Osteoblast (primary cell): ENCODE measurements at regions not wholly inside any gene's neighbourhood (a gene's known extent, or its start where the extent isn't known, plus 50 kb on each side); places are given as distances from the start of the nearest gene placed in this dataset.
A peak's percentile ranks its signal among the peaks of the same experiment; 100 is the strongest.

Experiments used
- DNase-seq: peaks from one replicate; pipeline ENCODE4 v3.0.0; 2011; ENCODE audit warnings: low spot score, mixed read lengths; ENCODE audit not compliant: insufficient read length; ENCODE audit errors: missing footprints
- H2AFZ ChIP-seq: 2 replicates; pipeline ENCODE4 v1.6.0; 2011; ENCODE audit warnings: mild to moderate bottlenecking, low read length
- H3K27ac ChIP-seq: 2 replicates; pipeline ENCODE4 v1.5.1; 2011; ENCODE audit warnings: mild to moderate bottlenecking, low read depth, low read length, moderate library complexity
- H3K27me3 ChIP-seq: 2 replicates; pipeline ENCODE4 v1.6.0; 2012; ENCODE audit warnings: mild to moderate bottlenecking, control low read depth, inconsistent platforms, low read length, moderate library complexity; ENCODE audit not compliant: insufficient read depth
- H3K36me3 ChIP-seq: 2 replicates; pipeline ENCODE4 v1.5.1; 2011; ENCODE audit warnings: mild to moderate bottlenecking, low read length, control low read depth, moderate library complexity; ENCODE audit not compliant: insufficient read depth
- H3K4me1 ChIP-seq: 2 replicates; pipeline ENCODE4 v1.5.1; 2011; ENCODE audit warnings: mild to moderate bottlenecking, low read length, control low read depth, moderate library complexity; ENCODE audit not compliant: insufficient read depth
- H3K4me2 ChIP-seq: 2 replicates; pipeline ENCODE4 v1.6.0; 2011; ENCODE audit warnings: mild to moderate bottlenecking, low read length; ENCODE audit not compliant: insufficient read depth
- H3K4me3 ChIP-seq: fragments of 200-600 bp; sonication (generic); 3 replicates; pipeline ENCODE4 v1.5.1; 2012; ENCODE audit warnings: mild to moderate bottlenecking, low read length, inconsistent platforms; ENCODE audit not compliant: insufficient read depth
- H3K79me2 ChIP-seq: 2 replicates; pipeline ENCODE4 v1.6.0; 2012; ENCODE audit warnings: mild to moderate bottlenecking, low read length, control low read depth, inconsistent platforms; ENCODE audit not compliant: insufficient read depth
- H3K9me3 ChIP-seq: 2 replicates; pipeline ENCODE4 v1.5.1; 2011; ENCODE audit warnings: low read depth, low read length, control low read depth
- H4K20me1 ChIP-seq: 2 replicates; pipeline ENCODE4 v1.6.0; 2012; ENCODE audit warnings: mild to moderate bottlenecking, low read length, control low read depth; ENCODE audit not compliant: insufficient read depth
- TF ChIP-seq, protein P1 (sequence below): IDR thresholded peaks from 2 replicates; pipeline ENCODE4 v1.5.1; 2011; ENCODE audit warnings: mild to moderate bottlenecking, low read depth, low read length, moderate library complexity; ENCODE audit errors: extremely low read depth

DNA sequence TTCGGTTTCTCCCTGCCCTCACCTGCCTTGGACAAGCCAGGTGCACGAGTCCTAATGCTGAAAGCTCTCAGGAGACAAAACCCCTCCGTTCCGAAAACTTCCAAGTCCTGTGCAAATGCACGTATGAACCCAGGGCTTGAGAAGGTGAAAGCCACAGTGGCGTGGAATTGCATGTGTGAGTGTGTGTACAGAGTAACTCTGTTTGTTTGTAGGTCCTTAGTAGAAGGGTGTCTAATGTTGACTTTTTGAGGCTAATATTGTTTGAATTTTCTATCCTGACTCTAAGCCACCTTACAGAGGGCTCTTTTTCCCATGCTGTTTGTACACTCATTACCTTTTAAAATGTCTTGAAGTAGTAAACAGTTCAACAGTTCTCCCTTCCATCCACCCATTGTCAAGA, 129.1 kb downstream of the FOXA2 start:
- DNase-seq: no peak
- no peaks in the 10 kb centered on the region for H3K9me3 ChIP-seq
- no peak overlapping the region for H3K27ac ChIP-seq
- no peaks in the 10 kb centered on the region for H3K4me1 ChIP-seq
- TF ChIP-seq, protein P1, sequence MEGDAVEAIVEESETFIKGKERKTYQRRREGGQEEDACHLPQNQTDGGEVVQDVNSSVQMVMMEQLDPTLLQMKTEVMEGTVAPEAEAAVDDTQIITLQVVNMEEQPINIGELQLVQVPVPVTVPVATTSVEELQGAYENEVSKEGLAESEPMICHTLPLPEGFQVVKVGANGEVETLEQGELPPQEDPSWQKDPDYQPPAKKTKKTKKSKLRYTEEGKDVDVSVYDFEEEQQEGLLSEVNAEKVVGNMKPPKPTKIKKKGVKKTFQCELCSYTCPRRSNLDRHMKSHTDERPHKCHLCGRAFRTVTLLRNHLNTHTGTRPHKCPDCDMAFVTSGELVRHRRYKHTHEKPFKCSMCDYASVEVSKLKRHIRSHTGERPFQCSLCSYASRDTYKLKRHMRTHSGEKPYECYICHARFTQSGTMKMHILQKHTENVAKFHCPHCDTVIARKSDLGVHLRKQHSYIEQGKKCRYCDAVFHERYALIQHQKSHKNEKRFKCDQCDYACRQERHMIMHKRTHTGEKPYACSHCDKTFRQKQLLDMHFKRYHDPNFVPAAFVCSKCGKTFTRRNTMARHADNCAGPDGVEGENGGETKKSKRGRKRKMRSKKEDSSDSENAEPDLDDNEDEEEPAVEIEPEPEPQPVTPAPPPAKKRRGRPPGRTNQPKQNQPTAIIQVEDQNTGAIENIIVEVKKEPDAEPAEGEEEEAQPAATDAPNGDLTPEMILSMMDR: no peak
- no peaks in the 10 kb centered on the region for H4K20me1 ChIP-seq
- H3K79me2 ChIP-seq: no peaks in the 10 kb centered on the region
- no peaks in the 10 kb centered on the region for H3K36me3 ChIP-seq
- H3K27me3 ChIP-seq: no peaks in the 10 kb centered on the region
- no peak overlapping the region for H3K4me3 ChIP-seq
- no peak overlapping the region for H3K4me2 ChIP-seq
- H2AFZ ChIP-seq: no peak overlapping the region

DNA sequence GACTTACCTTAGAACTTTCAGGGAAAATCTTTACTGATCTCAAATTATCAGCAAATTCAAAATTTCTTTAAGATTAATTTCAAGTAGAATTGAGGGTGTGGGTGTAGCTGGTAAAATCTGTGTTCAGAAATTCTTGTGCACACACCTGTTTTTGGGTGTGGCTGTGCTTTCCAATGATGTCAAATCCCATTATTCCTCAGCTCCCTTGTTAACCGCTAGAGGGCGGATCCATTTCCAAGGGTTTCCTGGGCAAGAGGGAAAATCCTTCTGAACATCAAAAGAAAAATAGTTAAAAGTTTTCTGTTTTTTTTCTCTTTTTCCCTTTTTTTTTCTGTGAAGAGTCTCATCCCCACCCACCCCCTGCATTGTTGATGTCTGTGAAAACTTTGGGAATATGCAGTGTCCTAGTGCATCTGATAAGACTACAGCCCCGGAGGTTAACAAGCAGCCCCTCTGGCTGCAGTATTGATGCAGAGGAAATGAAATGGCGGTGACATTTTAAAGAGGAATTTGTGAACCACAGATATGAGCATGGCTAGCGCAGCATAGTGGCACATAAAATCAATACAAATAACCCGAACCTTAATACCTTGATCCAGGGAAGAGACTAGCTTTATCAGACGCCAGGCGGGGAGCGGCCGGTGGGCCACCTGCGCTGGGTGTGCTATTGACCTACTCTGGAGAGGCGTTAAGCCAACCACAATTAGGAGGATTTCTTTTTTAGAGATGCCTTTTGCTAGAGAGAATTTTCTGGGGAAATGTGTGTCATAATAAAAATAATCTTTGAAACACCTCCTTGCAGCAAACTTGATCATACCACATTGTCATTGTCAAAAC, 130.9 kb downstream of the FOXA2 start:
- no peak for DNase-seq
- Histone ChIP-seq H3K36me3 (no peaks in the 10 kb centered on the region), H3K4me1 (no peaks in the 10 kb centered on the region), H3K79me2 (no peaks in the 10 kb centered on the region), H4K20me1 (no peaks in the 10 kb centered on the region), H3K4me2 (no peak overlapping the region), H3K4me3 (no peak overlapping the region), H2AFZ (no peak overlapping the region), H3K27me3 (no peaks in the 10 kb centered on the region), H3K27ac (no peak overlapping the region), H3K9me3 (no peaks in the 10 kb centered on the region)
- TF ChIP-seq, protein P1: peak; percentile 42

DNA sequence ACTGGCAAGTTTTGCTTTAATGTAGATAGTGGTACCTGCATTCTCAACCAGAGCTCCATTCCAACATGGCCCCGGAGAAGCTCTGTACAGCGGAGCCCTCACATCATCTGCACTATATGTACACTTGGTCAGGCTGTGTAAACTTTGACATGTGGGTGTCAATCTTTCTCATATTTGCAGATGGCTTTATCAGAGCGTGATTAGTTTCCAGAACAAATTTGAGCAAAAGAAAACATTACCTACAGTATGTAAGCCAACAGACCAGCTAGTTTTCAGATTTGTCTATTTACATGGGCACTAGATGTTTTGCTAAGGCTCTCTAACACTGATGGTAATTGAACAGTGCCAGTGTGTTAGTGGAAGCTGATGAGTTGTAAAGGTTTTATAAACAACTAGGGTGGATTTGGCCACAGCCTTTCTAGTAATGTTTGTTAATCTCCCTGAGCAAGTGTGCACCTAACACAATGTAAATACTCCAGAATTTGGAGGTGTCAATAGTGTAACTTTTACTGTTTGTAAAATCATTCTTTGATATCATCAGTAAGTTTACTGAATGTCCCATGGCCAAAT, 131.8 kb downstream of the FOXA2 start:
- H2AFZ ChIP-seq: no peak overlapping the region
- H3K9me3 ChIP-seq: no peaks in the 10 kb centered on the region
- no peaks in the 10 kb centered on the region for H3K27me3 ChIP-seq
- H3K79me2 ChIP-seq: no peaks in the 10 kb centered on the region
- no peaks in the 10 kb centered on the region for H3K4me1 ChIP-seq
- TF ChIP-seq, protein P1: no peak
- no peak overlapping the region for H3K4me2 ChIP-seq
- no peak for DNase-seq
- H3K27ac ChIP-seq: no peak overlapping the region
- H4K20me1 ChIP-seq: no peaks in the 10 kb centered on the region
- no peak overlapping the region for H3K4me3 ChIP-seq
- no peaks in the 10 kb centered on the region for H3K36me3 ChIP-seq

DNA sequence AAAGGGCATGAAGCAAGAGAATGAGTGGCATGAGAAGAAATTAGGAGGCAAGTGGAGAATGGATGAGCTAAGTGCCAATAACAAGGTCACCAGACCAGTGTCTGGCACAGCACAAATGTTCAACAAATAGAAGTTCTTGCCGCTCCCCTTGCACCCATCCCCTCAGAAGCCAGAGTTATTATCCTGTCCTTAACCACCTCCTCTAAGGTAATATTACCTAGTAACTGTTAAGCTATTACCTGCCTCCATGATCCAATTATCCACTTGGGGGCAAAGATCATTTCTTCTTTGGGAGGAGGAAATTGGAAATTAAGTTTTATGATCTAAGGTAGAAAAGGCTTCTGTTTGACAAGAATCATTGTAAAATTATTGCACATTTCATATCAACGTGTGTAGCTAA, 133.8 kb downstream of the FOXA2 start:
- no peak overlapping the region for H3K4me3 ChIP-seq
- no peak overlapping the region for H3K4me2 ChIP-seq
- H3K4me1 ChIP-seq: no peaks in the 10 kb centered on the region
- no peak overlapping the region for H2AFZ ChIP-seq
- H3K79me2 ChIP-seq: no peaks in the 10 kb centered on the region
- H3K36me3 ChIP-seq: no peaks in the 10 kb centered on the region
- H3K27ac ChIP-seq: no peak overlapping the region
- TF ChIP-seq, protein P1: no peak
- H4K20me1 ChIP-seq: no peaks in the 10 kb centered on the region
- no peaks in the 10 kb centered on the region for H3K27me3 ChIP-seq
- DNase-seq: no peak
- no peaks in the 10 kb centered on the region for H3K9me3 ChIP-seq
